ENCODE measurements at regions not wholly inside any gene's neighbourhood (a gene's known extent, or its start where the extent isn't known, plus 50 kb on each side); places are given as distances from the start of the nearest gene placed in this dataset.
A peak's percentile ranks its signal among the peaks of the same experiment; 100 is the strongest.

DNA sequence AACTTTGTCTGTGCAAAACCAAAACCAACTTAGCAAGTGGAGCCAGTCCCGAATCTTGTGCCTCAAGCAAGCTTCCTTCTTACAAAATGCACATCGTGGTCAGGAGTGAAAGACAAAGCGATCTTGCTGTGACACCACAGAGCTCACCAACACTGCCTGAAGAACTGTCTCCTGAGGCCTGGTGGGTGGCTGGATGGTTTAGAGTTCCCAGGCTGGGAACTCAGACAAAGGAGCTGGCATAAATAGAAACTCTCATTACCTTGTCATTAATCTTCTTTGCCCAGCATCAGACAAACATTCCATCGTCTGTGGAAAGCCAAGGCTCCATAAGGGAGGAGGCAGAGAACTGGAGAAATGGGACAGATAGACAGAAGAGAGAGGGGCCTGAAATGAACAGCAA lies 144.8 kb downstream of the KCNA5 start:
- Histone ChIP-seq H3K27me3 (ENCODE audit: control insufficient read depth in 5 of 5, insufficient read depth in 4 of 5, low read length in 5 of 5) (peaks cover 0 to 4% (median under 1%) of the 10 kb centered on the region in 5 donors), H3K4me3 (ENCODE audit: low read depth in 1 of 5, low read length in 5 of 5) (no peak overlapping the region), H3K36me3 (ENCODE audit: control insufficient read depth in 5 of 5, insufficient read depth in 5 of 5, low read length in 5 of 5) (no peaks in the 10 kb centered on the region), H3K27ac (ENCODE audit: low read depth, low read length) (no peak overlapping the region), H3K9me3 (ENCODE audit: control insufficient read depth in 5 of 5, low read length in 5 of 5) (no peaks in the 10 kb centered on the region), H3K9ac (ENCODE audit: low read length in 5 of 5) (no peak overlapping the region), H3K4me1 (ENCODE audit: control insufficient read depth in 5 of 5, insufficient read depth in 5 of 5, low read length in 5 of 5) (no peaks in the 10 kb centered on the region)

- Histone ChIP-seq H3K4me1 (ENCODE audit: control insufficient read depth in 5 of 5, insufficient read depth in 5 of 5, low read length in 5 of 5) (no peaks in the 10 kb centered on the region), H3K36me3 (ENCODE audit: control insufficient read depth in 5 of 5, insufficient read depth in 5 of 5, low read length in 5 of 5) (no peaks in the 10 kb centered on the region), H3K9ac (ENCODE audit: low read length in 5 of 5) (no peak overlapping the region)
Observed at GRCh38 chr12:5189173-5189572, 145.5 kb downstream of the KCNA5 start.

DNA sequence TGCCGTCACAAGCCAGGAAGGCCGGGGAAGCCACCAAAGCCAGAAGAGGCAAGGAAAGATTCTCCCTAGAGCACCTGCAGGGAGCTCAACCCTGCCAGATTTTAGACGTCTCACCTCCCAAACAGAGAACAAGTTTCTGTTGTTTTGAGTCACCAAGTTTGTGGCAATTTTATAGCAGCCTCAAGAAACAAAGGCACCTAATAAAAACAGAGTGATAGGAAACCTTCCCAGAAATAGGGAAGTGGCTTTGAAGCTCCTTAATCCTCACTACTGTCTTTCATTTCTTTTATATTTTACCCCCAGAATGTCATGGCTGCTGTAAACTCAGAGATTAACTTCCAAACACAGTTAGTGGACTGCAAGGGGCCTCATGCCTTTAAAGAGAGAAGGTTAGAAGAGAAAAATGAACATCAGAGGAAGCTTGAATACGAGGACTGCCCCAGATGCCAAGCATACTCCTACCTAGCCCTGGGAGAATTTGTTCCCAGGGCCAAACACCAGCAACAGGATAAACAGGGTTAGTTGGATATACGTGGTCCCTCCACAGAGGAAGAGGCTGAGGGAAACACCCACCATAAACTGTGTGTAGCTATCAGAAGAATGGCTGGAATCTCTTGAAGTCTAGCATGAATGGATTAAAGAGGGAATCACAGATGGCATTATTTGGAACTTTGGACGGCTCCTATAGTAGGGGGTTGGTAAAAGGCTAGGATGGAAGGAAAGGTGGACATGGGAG lies 148.3 kb downstream of the KCNA5 start:
- no peaks in the 10 kb centered on the region for H3K36me3 ChIP-seq (ENCODE audit: control insufficient read depth in 5 of 5, insufficient read depth in 5 of 5, low read length in 5 of 5)
- H3K4me1 ChIP-seq (ENCODE audit: control insufficient read depth in 5 of 5, insufficient read depth in 5 of 5, low read length in 5 of 5): no peaks in the 10 kb centered on the region
- peaks cover 0 to 3% (median 0%) of the 10 kb centered on the region in 5 donors for H3K27me3 ChIP-seq (ENCODE audit: control insufficient read depth in 5 of 5, insufficient read depth in 4 of 5, low read length in 5 of 5)
- H3K4me3 ChIP-seq (ENCODE audit: low read depth in 1 of 5, low read length in 5 of 5): no peak overlapping the region
- no peaks in the 10 kb centered on the region for H3K9me3 ChIP-seq (ENCODE audit: control insufficient read depth in 5 of 5, low read length in 5 of 5)
- no peak overlapping the region for H3K9ac ChIP-seq (ENCODE audit: low read length in 5 of 5)
- H3K27ac ChIP-seq (ENCODE audit: low read depth, low read length): no peak overlapping the region

More at GRCh38 chr12:5189173-5189572, 145.5 kb downstream of the KCNA5 start:
- H3K27me3 ChIP-seq (ENCODE audit: control insufficient read depth in 5 of 5, insufficient read depth in 4 of 5, low read length in 5 of 5): peaks cover 0 to 4% (median 2%) of the 10 kb centered on the region in 5 donors
- no peak overlapping the region for H3K4me3 ChIP-seq (ENCODE audit: low read depth in 1 of 5, low read length in 5 of 5)
- no peak overlapping the region for H3K27ac ChIP-seq (ENCODE audit: low read depth, low read length)
- no peaks in the 10 kb centered on the region for H3K9me3 ChIP-seq (ENCODE audit: control insufficient read depth in 5 of 5, low read length in 5 of 5)

GRCh38 chr12:5192726-5193125 lies 149.0 kb downstream of the KCNA5 start:
- Histone ChIP-seq H3K27me3 (ENCODE audit: control insufficient read depth in 5 of 5, insufficient read depth in 4 of 5, low read length in 5 of 5) (peaks cover 0 to 5% (median 1%) of the 10 kb centered on the region in 5 donors), H3K9me3 (ENCODE audit: control insufficient read depth in 5 of 5, low read length in 5 of 5) (no peaks in the 10 kb centered on the region), H3K36me3 (ENCODE audit: control insufficient read depth in 5 of 5, insufficient read depth in 5 of 5, low read length in 5 of 5) (no peaks in the 10 kb centered on the region), H3K9ac (ENCODE audit: low read length in 5 of 5) (no peak overlapping the region), H3K4me1 (ENCODE audit: control insufficient read depth in 5 of 5, insufficient read depth in 5 of 5, low read length in 5 of 5) (no peaks in the 10 kb centered on the region), H3K4me3 (ENCODE audit: low read depth in 1 of 5, low read length in 5 of 5) (no peak overlapping the region), H3K27ac (ENCODE audit: low read depth, low read length) (no peak overlapping the region)

- Histone ChIP-seq H3K36me3 (ENCODE audit: control insufficient read depth in 5 of 5, insufficient read depth in 5 of 5, low read length in 5 of 5) (no peaks in the 10 kb centered on the region), H3K9me3 (ENCODE audit: control insufficient read depth in 5 of 5, low read length in 5 of 5) (no peaks in the 10 kb centered on the region), H3K27me3 (ENCODE audit: control insufficient read depth in 5 of 5, insufficient read depth in 4 of 5, low read length in 5 of 5) (peaks cover 0 to 5% (median 2%) of the 10 kb centered on the region in 5 donors), H3K27ac (ENCODE audit: low read depth, low read length) (no peak overlapping the region), H3K4me1 (ENCODE audit: control insufficient read depth in 5 of 5, insufficient read depth in 5 of 5, low read length in 5 of 5) (no peaks in the 10 kb centered on the region), H3K4me3 (ENCODE audit: low read depth in 1 of 5, low read length in 5 of 5) (no peak overlapping the region), H3K9ac (ENCODE audit: low read length in 5 of 5) (no peak overlapping the region)
Observed at GRCh38 chr12:5194306-5194705, 150.6 kb downstream of the KCNA5 start.

DNA sequence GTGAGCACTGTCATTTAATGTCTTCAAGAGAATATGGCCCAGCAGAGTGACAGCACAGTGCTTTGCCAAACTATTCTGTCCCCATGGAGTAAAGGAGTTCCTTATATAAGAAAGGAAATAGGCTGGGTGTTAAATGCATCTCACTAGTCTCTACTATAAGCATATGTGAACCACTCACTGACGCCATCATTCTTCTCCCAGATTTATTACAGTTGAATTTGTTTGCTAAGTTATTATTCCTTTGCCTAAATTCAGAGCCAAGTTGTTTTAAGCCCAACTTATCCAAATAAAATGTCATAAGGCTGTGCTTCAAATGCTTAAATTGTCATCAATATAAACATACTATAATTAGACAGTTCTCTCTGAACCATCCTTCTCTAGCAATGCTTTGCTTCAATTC lies 151.6 kb downstream of the KCNA5 start:
- Histone ChIP-seq H3K9me3 (ENCODE audit: control insufficient read depth in 5 of 5, low read length in 5 of 5) (no peaks in the 10 kb centered on the region), H3K4me1 (ENCODE audit: control insufficient read depth in 5 of 5, insufficient read depth in 5 of 5, low read length in 5 of 5) (peaks cover 0 to 2% (median 0%) of the 10 kb centered on the region in 5 donors), H3K4me3 (ENCODE audit: low read depth in 1 of 5, low read length in 5 of 5) (no peak overlapping the region), H3K27me3 (ENCODE audit: control insufficient read depth in 5 of 5, insufficient read depth in 4 of 5, low read length in 5 of 5) (peaks cover 0 to 5% (median 2%) of the 10 kb centered on the region in 5 donors), H3K27ac (ENCODE audit: low read depth, low read length) (no peak overlapping the region), H3K9ac (ENCODE audit: low read length in 5 of 5) (no peak overlapping the region), H3K36me3 (ENCODE audit: control insufficient read depth in 5 of 5, insufficient read depth in 5 of 5, low read length in 5 of 5) (no peaks in the 10 kb centered on the region)

DNA sequence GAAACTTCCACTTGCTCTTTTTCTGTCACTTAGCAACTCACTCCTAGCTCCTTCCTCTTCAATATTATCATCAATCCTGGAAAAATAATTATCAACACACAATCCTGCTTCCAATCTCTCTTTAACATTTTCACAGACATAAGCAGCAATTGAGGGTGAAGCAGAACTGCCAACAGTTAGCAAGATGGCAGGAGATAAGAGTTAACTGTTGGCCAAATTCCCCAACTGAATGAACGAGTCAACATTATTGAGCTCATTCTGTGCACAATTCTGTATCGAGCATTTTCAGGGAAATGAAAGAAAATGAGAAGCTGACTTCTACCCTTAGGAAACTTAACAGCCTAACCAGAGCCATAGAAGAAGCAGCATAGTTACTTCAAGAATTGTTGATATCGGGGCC lies 152.0 kb downstream of the KCNA5 start:
- no peak overlapping the region for H3K4me3 ChIP-seq (ENCODE audit: low read depth in 1 of 5, low read length in 5 of 5)

DNA sequence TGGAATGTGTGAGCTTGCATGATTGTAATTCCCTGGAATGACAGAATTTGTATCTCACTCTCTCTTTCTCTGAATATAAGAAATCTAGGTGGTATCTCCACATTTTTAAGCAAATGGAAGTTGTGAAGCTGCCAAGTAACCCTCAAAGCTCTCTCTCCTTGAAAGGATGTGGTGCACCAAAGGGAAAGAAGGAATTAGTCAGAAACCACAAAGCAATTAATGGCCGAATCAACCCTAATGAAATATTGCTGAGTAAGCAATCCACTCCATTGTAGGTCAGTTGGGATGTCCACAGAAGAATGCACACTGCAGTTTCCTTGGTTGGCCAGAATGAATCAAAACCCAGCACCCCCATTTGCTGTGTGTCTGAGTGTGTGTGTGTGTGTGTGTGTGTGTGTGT lies 153.5 kb downstream of the KCNA5 start:
- H3K9ac ChIP-seq (ENCODE audit: low read length in 5 of 5): no peak overlapping the region
- peaks cover 3 to 16% (median 8%) of the 10 kb centered on the region in 5 donors for H3K4me1 ChIP-seq (ENCODE audit: control insufficient read depth in 5 of 5, insufficient read depth in 5 of 5, low read length in 5 of 5)
- H3K27me3 ChIP-seq (ENCODE audit: control insufficient read depth in 5 of 5, insufficient read depth in 4 of 5, low read length in 5 of 5): peaks cover 0 to 5% (median 2%) of the 10 kb centered on the region in 5 donors
- H3K9me3 ChIP-seq (ENCODE audit: control insufficient read depth in 5 of 5, low read length in 5 of 5): no peaks in the 10 kb centered on the region
- H3K4me3 ChIP-seq (ENCODE audit: low read depth in 1 of 5, low read length in 5 of 5): no peak overlapping the region
- no peak overlapping the region for H3K27ac ChIP-seq (ENCODE audit: low read depth, low read length)
- H3K36me3 ChIP-seq (ENCODE audit: control insufficient read depth in 5 of 5, insufficient read depth in 5 of 5, low read length in 5 of 5): no peaks in the 10 kb centered on the region

More for the DNA sequence above, 152.0 kb downstream of the KCNA5 start:
- peaks cover 0 to 5% (median 2%) of the 10 kb centered on the region in 5 donors for H3K4me1 ChIP-seq (ENCODE audit: control insufficient read depth in 5 of 5, insufficient read depth in 5 of 5, low read length in 5 of 5)
- no peaks in the 10 kb centered on the region for H3K36me3 ChIP-seq (ENCODE audit: control insufficient read depth in 5 of 5, insufficient read depth in 5 of 5, low read length in 5 of 5)
- no peak overlapping the region for H3K9ac ChIP-seq (ENCODE audit: low read length in 5 of 5)
- no peak overlapping the region for H3K27ac ChIP-seq (ENCODE audit: low read depth, low read length)
- no peaks in the 10 kb centered on the region for H3K9me3 ChIP-seq (ENCODE audit: control insufficient read depth in 5 of 5, low read length in 5 of 5)
- H3K27me3 ChIP-seq (ENCODE audit: control insufficient read depth in 5 of 5, insufficient read depth in 4 of 5, low read length in 5 of 5): peaks cover 0 to 5% (median 2%) of the 10 kb centered on the region in 5 donors

DNA sequence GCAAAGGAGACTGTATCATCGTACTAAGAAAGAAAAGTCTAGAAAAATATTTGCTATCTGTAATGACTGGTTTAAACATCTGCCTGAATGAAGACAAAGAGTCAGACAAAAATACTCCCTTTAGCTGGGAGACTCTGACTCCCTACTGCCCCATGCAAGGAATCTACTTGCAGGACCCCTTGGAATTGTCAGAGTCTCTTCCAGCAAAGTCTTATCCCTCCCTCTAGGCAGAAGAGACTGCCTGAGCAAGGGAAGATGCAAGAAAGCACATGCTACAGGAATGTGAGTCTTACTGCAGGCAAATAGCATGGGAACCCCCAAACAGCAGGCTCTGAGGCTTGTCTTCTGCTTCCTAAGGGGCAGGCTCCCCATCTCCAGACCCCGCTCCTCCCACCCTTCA lies 154.0 kb downstream of the KCNA5 start:
- no peaks in the 10 kb centered on the region for H3K36me3 ChIP-seq (ENCODE audit: control insufficient read depth in 5 of 5, insufficient read depth in 5 of 5, low read length in 5 of 5)
- peaks cover 0 to 5% (median 2%) of the 10 kb centered on the region in 5 donors for H3K27me3 ChIP-seq (ENCODE audit: control insufficient read depth in 5 of 5, insufficient read depth in 4 of 5, low read length in 5 of 5)
- H3K9me3 ChIP-seq (ENCODE audit: control insufficient read depth in 5 of 5, low read length in 5 of 5): no peaks in the 10 kb centered on the region
- peaks cover 3 to 18% (median 8%) of the 10 kb centered on the region in 5 donors for H3K4me1 ChIP-seq (ENCODE audit: control insufficient read depth in 5 of 5, insufficient read depth in 5 of 5, low read length in 5 of 5)
- no peak overlapping the region for H3K4me3 ChIP-seq (ENCODE audit: low read depth in 1 of 5, low read length in 5 of 5)
- no peak overlapping the region for H3K9ac ChIP-seq (ENCODE audit: low read length in 5 of 5)
- H3K27ac ChIP-seq (ENCODE audit: low read depth, low read length): no peak overlapping the region

DNA sequence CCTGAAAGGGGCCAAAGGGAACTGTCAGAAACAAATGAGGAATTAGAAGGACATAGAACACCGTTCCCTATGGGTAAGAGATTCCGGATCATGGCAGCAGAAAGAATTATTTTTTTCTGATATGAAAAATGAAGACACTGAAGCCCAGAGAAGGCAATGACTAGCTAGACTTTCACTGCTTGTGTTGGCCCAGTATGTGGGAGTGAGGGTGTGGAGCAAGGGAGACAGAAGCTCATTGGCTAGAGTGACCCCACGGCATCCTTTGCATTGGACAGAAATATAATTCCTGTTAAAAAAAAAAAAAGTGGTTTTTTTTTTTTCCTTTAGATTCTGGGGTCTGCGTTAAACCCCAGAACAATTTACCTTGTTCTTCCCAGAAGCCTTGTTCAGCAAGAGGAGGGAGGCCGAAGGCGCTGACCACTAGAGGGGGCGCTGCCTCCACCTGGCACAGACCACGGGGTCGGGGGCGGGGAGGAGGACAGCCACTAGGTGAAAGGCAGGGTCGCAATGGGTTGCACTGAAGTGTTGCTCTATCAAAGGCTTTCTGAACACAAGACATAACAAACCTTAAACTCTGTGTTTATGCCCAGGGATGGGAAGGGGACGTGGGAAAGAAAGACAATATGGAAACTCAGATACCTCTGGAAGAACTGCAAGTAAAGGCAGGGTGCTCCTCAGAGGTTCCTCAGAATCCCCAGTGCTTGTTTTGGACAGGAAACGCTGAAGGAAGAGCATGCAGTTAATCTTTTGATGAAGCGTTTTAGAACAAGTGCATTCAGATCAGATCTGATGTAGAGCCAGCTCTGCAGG lies 156.8 kb downstream of the KCNA5 start:
- Histone ChIP-seq H3K36me3 (ENCODE audit: control insufficient read depth in 5 of 5, insufficient read depth in 5 of 5, low read length in 5 of 5) (no peaks in the 10 kb centered on the region), H3K9me3 (ENCODE audit: control insufficient read depth in 5 of 5, low read length in 5 of 5) (peaks cover 0 to 3% (median 0%) of the 10 kb centered on the region in 5 donors), H3K27me3 (ENCODE audit: control insufficient read depth in 5 of 5, insufficient read depth in 4 of 5, low read length in 5 of 5) (peaks cover 0 to 3% (median 2%) of the 10 kb centered on the region in 5 donors), H3K4me3 (ENCODE audit: low read depth in 1 of 5, low read length in 5 of 5) (peak overlapping the region in 2 of 5 donors; percentile 8 to 26), H3K27ac (ENCODE audit: low read depth, low read length) (no peak overlapping the region), H3K4me1 (ENCODE audit: control insufficient read depth in 5 of 5, insufficient read depth in 5 of 5, low read length in 5 of 5) (peaks cover 3 to 18% (median 8%) of the 10 kb centered on the region in 5 donors), H3K9ac (ENCODE audit: low read length in 5 of 5) (no peak overlapping the region)

Measured in subcutaneous abdominal adipose tissue (tissue), 5 donors.